IMR-90 (cell line): ENCODE measurements at regions not wholly inside any gene's neighbourhood (a gene's known extent, or its start where the extent isn't known, plus 50 kb on each side); places are given as distances from the start of the nearest gene placed in this dataset.

Experiments
- ATAC-seq: fragments of 200-7000 bp; cut with Tn5 transposase; 2 replicates; pipeline ENCODE4 v1.9.1; 2020; ENCODE audit warnings: low read depth, mild to moderate bottlenecking, moderate library complexity
- BruUV-seq: library from RNA; stranded (reverse); fragments of 400-500 nt; replicated peaks from 2 replicates; lab custom pipeline; 2021; lab: Mats Ljungman, UMichigan
- CTCF ChIA-PET: fragments of 300-600 bp; formaldehyde crosslinking; extraction: SDS; loops from one replicate; lab custom pipeline; 2021; ENCODE audit warnings: antibody characterized with exemption; lab: Yijun Ruan, JAX
- POLR2A ChIA-PET: fragments of 300-600 bp; sonication (Branson Sonifier 250); formaldehyde crosslinking; loops from one replicate; lab custom pipeline; 2022; ENCODE audit warnings: antibody characterized with exemption; ENCODE audit not compliant: unreplicated experiment; lab: Charles Lee
- DNase-seq: peaks from one replicate; pipeline ENCODE4 v3.0.0; 2013
- H2AFZ ChIP-seq: replicated peaks from 2 replicates; pipeline ENCODE3; 2013; ENCODE audit warnings: low read length, mild to moderate bottlenecking; ENCODE audit not compliant: poor library complexity
- H2AK5ac ChIP-seq: 2 replicates; pipeline ENCODE4 v1.6.1; 2013; ENCODE audit warnings: low read depth, low read length, inconsistent platforms
- H2AK9ac ChIP-seq: replicated peaks from 2 replicates; pipeline ENCODE3; 2013; ENCODE audit warnings: mild to moderate bottlenecking, low read depth, low read length, moderate library complexity; ENCODE audit not compliant: poor library complexity
- H2BK120ac ChIP-seq: 2 replicates; pipeline ENCODE4 v1.6.1; 2013; ENCODE audit warnings: low read depth, low read length, inconsistent platforms
- H2BK15ac ChIP-seq: 3 replicates; pipeline ENCODE4 v1.6.1; 2013; ENCODE audit warnings: low read depth, low read length, inconsistent platforms
- H2BK20ac ChIP-seq: 2 replicates; pipeline ENCODE4 v1.6.1; 2013; ENCODE audit warnings: low read depth, mild to moderate bottlenecking, inconsistent platforms, low read length, moderate library complexity
- H2BK5ac ChIP-seq: 2 replicates; pipeline ENCODE4 v1.6.1; 2013; ENCODE audit warnings: mild to moderate bottlenecking, low read depth, low read length, inconsistent platforms; ENCODE audit not compliant: poor library complexity, severe bottlenecking
- H3K14ac ChIP-seq: replicated peaks from 2 replicates; pipeline ENCODE4 v1.6.1; 2013; ENCODE audit warnings: low read depth, low read length, inconsistent platforms
- H3K18ac ChIP-seq: 2 replicates; pipeline ENCODE4 v1.6.1; 2013; ENCODE audit warnings: low read depth, low read length, control low read depth
- H3K23ac ChIP-seq: 2 replicates; pipeline ENCODE4 v1.6.1; 2013; ENCODE audit warnings: low read depth, low read length, inconsistent platforms
- H3K27ac ChIP-seq: 2 replicates; pipeline ENCODE4 v1.5.1; 2013; ENCODE audit warnings: mild to moderate bottlenecking, control low read depth, low read length; ENCODE audit not compliant: insufficient read depth
- H3K27me3 ChIP-seq: 2 replicates; pipeline ENCODE4 v1.6.1; 2013; ENCODE audit warnings: low read length; ENCODE audit not compliant: control insufficient read depth, insufficient read depth
- H3K36me3 ChIP-seq: 2 replicates; pipeline ENCODE4 v1.6.1; 2013; ENCODE audit warnings: low read length, mixed read lengths; ENCODE audit not compliant: control insufficient read depth, insufficient read depth
- H3K4ac ChIP-seq: 2 replicates; pipeline ENCODE4 v1.6.1; 2013; ENCODE audit warnings: low read depth, low read length, inconsistent platforms
- H3K4me1 ChIP-seq: 2 replicates; pipeline ENCODE4 v1.6.1; 2013; ENCODE audit warnings: low read length, mixed read lengths; ENCODE audit not compliant: control insufficient read depth, insufficient read depth
- H3K4me2 ChIP-seq: 2 replicates; pipeline ENCODE4 v1.6.1; 2013; ENCODE audit warnings: low read depth, mild to moderate bottlenecking, control low read depth, low read length, moderate library complexity
- H3K4me3 ChIP-seq: 2 replicates; pipeline ENCODE4 v1.5.1; 2013; ENCODE audit warnings: low read depth, mild to moderate bottlenecking, control low read depth, low read length, moderate library complexity; ENCODE audit not compliant: insufficient read depth
- H3K56ac ChIP-seq: 2 replicates; pipeline ENCODE4 v1.6.1; 2013; ENCODE audit warnings: low read length, inconsistent platforms; ENCODE audit not compliant: insufficient read depth; ENCODE audit errors: extremely low read depth
- H3K79me1 ChIP-seq, 2 experiments: 2 replicates each; pipeline ENCODE4 v1.6.1; 2013; ENCODE audit warnings: low read length in 2 of 2, inconsistent platforms in 1 of 2, low read depth in 1 of 2
- H3K9ac ChIP-seq: 2 replicates; pipeline ENCODE4 v1.6.1; 2013; ENCODE audit warnings: low read depth, low read length, control low read depth
- H3K9me1 ChIP-seq: 2 replicates; pipeline ENCODE4 v1.6.1; 2013; ENCODE audit warnings: low read length, inconsistent platforms; ENCODE audit not compliant: insufficient read depth
- H3K9me3 ChIP-seq: 2 replicates; pipeline ENCODE4 v1.6.1; 2013; ENCODE audit warnings: low read length; ENCODE audit not compliant: control insufficient read depth, insufficient read depth
- H4K20me1 ChIP-seq: 2 replicates; pipeline ENCODE4 v1.6.1; 2013; ENCODE audit warnings: low read length, inconsistent platforms; ENCODE audit not compliant: insufficient read depth
- H4K5ac ChIP-seq: 2 replicates; pipeline ENCODE4 v1.6.1; 2013; ENCODE audit warnings: mild to moderate bottlenecking, low read depth, low read length, control low read depth
- H4K8ac ChIP-seq, 2 experiments: 2 replicates each; pipeline ENCODE4 v1.6.1; 2013; ENCODE audit warnings: low read depth in 2 of 2, low read length in 2 of 2, control low read depth in 1 of 2, inconsistent platforms in 1 of 2
- H4K91ac ChIP-seq: 2 replicates; pipeline ENCODE4 v1.6.1; 2013; ENCODE audit warnings: low read depth, low read length, inconsistent platforms; ENCODE audit not compliant: insufficient read depth
- BHLHE40 ChIP-seq: fragments of 150-350 bp; IDR thresholded peaks from 2 replicates; pipeline ENCODE4 v1.6.1; 2016; ENCODE audit warnings: mild to moderate bottlenecking, low read depth, low read length
- CHD1 ChIP-seq: IDR thresholded peaks from 2 replicates; pipeline ENCODE4 v1.6.1; 2012; ENCODE audit warnings: low read depth, low read length, improper control_type of control experiment
- MAFK ChIP-seq: IDR thresholded peaks from 2 replicates; pipeline ENCODE4 v1.6.1; 2012; ENCODE audit warnings: low read depth, low read length, improper control_type of control experiment
- MAZ ChIP-seq: IDR thresholded peaks from 2 replicates; pipeline ENCODE4 v1.6.1; 2012; ENCODE audit warnings: low read depth, mild to moderate bottlenecking, low read length, improper control_type of control experiment, moderate library complexity, borderline replicate concordance
- NFE2L2 ChIP-seq: fragments of 150-350 bp; IDR thresholded peaks from 2 replicates; pipeline ENCODE4 v1.6.1; 2016; ENCODE audit warnings: low read depth, mild to moderate bottlenecking, low read length
- RAD21 ChIP-seq: IDR thresholded peaks from 2 replicates; pipeline ENCODE4 v1.6.1; 2012; ENCODE audit warnings: low read length, improper control_type of control experiment
- SMC3 ChIP-seq: fragments of 150-350 bp; IDR thresholded peaks from 2 replicates; pipeline ENCODE4 v1.6.1; 2016; ENCODE audit warnings: low read depth, mild to moderate bottlenecking, antibody characterized with exemption, low read length, moderate library complexity
- USF2 ChIP-seq: fragments of 150-350 bp; IDR thresholded peaks from 2 replicates; pipeline ENCODE4 v1.6.1; 2017; ENCODE audit warnings: mild to moderate bottlenecking, antibody characterized with exemption, low read length, low read depth
- WGBS, 2 experiments: methylation state at CpG; one replicate each; pipeline versions ENCODE4 v1.1.5 to v1.1.7; 2013; ENCODE audit warnings: missing lambda C conversion rate in 2 of 2; ENCODE audit not compliant: insufficient read length in 1 of 2; ENCODE audit errors: extremely low coverage in 2 of 2; 5-methylcytosine and 5-hydroxymethylcytosine counted together
- dilution Hi-C: fragments of 300-500 bp; cut with HindIII; formaldehyde crosslinking; loops from one replicate; pipeline ENCODE4 v1.14.3; 2018; ENCODE audit warnings: low sequenced_read_pairs; ENCODE audit not compliant: unreplicated experiment
- in situ Hi-C: fragments of 300-500 bp; cut with MboI; formaldehyde crosslinking; loops from 3 replicates; pipeline ENCODE4 v1.14.3; 2019; ENCODE audit warnings: low sequenced_read_pairs, inconsistent platforms, mixed read lengths
- intact Hi-C: fragments of 100-400 bp; cut with micrococcal nuclease; formaldehyde crosslinking; loops from 2 replicates; pipeline ENCODE4 v1.10.0; 2022

- no peak overlapping the region for H3K27ac ChIP-seq
- in situ Hi-C loops = no loop called here
- dilution Hi-C loops = no loop called here
Measured at GRCh38 chr11:15532432-15532831, 417.7 kb downstream of the INSC start.

More at GRCh38 chr11:15532432-15532831, 417.7 kb downstream of the INSC start:
- H4K20me1 ChIP-seq = no peaks in the 10 kb centered on the region
- no peaks in the 10 kb centered on the region for H3K4me1 ChIP-seq
- ChIA-PET CTCF (no interaction called here), POLR2A (no interaction called here)
- no peaks in the 10 kb centered on the region for H3K9me1 ChIP-seq
- H3K4me2 ChIP-seq = no peak overlapping the region
- H4K8ac ChIP-seq = no peak overlapping the region
- no peak overlapping the region for H2AK9ac ChIP-seq
- peaks cover 3% of the 10 kb centered on the region; the same call in 1 of the 2 replicates for H3K9me3 ChIP-seq
- no peak overlapping the region for H2BK120ac ChIP-seq
- no peak overlapping the region for H2AFZ ChIP-seq
- H2BK5ac ChIP-seq = no peak overlapping the region
- no peak overlapping the region for H4K91ac ChIP-seq
- no peaks in the 10 kb centered on the region for H3K36me3 ChIP-seq
- H3K18ac ChIP-seq = no peak overlapping the region
- no peak overlapping the region for H2BK15ac ChIP-seq
- no peak overlapping the region for H3K14ac ChIP-seq
- H3K4me3 ChIP-seq = no peak overlapping the region
- no peak for ATAC-seq
- no peak overlapping the region for H3K4ac ChIP-seq
- BruUV-seq = no TSS peak
- no peak overlapping the region for H2AK5ac ChIP-seq
- TF ChIP-seq MAFK (no peak), BHLHE40 (no peak), RAD21 (no peak), SMC3 (no peak), MAZ (no peak), CHD1 (no peak), USF2 (no peak), NFE2L2 (no peak)
- no peak overlapping the region for H2BK20ac ChIP-seq
- no peak overlapping the region for H4K5ac ChIP-seq
- no peaks in the 10 kb centered on the region for H3K27me3 ChIP-seq
- no peaks in the 10 kb centered on the region for H3K79me1 ChIP-seq
- DNase-seq = no peak
- WGBS, 2 experiments = no CpG with 5 or more reads among the region's 4 CpGs
- intact Hi-C loops = no loop called here
- H3K56ac ChIP-seq = no peak overlapping the region
- H3K9ac ChIP-seq = no peak overlapping the region
- H3K23ac ChIP-seq = no peak overlapping the region
